NCI-H1048 (cell line): ENCODE measurements at regions not wholly inside any gene's neighbourhood (a gene's known extent, or its start where the extent isn't known, plus 50 kb on each side); places are given as distances from the start of the nearest gene placed in this dataset.
"Not testable (repeated sequence)": the region's sequence is repeated elsewhere in the genome, so short reads cannot be mapped to it uniquely, and the experiment has no call there.

Experiments used
- DNase-seq: peaks from one replicate; lab custom pipeline; 2025; lab: John Stamatoyannopoulos, UW

DNA sequence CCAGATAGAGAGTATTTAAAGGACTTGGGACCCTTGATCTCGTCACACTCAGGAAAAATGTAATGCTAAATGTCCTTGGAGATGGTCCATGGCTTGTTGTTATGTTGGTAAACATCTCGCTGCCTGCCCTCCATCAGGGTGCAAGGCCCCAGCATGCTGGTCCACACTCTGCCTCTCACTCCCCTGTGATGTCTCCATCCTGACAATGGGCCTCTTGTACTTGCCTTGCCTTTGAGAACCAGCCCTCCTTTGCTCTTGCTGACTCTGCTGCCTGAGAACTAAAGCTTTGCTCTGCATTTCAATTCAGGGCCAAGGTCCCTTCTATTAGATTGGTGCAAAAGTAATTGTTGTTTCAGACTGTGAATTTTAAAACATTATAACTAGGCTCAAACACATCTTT is 131.0 kb upstream of the LMNTD1 start:
- no peak for DNase-seq

DNA sequence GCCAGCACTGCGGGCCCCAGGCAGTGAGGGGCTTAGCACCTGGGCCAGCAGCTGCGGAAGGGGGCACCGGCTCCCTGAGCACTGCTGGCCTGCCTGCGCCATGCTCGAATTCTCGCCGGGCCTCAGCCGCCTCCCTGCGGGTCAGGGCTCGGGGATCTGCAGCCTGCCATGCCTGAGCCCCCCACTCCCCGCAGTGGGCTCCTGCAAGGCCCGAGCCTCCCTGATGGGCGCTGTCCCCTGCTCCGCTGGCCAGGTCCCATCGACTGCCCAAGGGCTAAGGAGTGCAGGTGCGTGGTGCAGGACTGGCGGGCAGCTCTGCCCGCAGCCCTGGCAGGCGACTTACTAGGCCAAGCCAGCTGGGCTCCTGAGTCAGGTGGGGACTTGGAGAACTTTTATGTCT is 133.3 kb upstream of the LMNTD1 start:
- no peak for DNase-seq

DNA sequence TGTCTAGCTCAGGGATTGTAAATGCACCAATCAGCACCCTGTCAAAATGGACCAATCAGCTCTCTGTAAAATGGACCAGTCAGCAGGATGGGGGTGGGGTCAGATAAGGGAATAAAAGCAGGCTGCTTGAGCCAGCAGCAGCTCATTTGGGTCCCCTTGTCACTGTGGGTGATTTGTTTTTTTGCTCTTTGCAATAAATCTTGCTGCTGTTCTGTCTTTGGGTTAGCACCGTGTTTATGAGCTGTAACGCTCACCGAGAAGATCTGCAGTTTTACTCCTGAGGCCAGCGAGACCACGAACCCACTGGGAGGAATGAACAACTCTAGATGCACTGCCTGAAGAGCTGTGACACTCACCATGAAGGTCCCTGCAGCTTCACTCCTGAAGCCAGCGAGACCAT is 134.1 kb upstream of the LMNTD1 start:
- no peak for DNase-seq

DNA sequence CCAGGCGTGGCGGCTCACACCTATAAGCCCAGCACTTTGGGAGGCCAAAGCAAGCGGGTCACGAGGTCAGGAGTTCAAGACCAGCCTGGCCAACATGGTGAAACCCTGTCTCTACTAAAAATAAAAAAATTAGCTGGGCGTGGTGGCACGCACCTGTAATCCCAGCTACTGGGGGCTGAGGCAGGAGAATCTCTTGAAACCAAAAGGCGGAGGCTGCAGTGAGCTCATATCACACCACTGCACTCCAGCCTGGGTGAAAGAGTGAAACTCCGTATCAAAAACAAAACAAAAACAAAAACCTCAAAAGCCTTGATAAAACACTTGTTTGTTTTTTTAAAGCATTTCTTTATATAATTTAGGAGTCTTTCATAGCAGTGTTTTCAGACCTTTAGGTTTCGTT is 135.8 kb upstream of the LMNTD1 start:
- DNase-seq, result not testable (repeated sequence)

DNA sequence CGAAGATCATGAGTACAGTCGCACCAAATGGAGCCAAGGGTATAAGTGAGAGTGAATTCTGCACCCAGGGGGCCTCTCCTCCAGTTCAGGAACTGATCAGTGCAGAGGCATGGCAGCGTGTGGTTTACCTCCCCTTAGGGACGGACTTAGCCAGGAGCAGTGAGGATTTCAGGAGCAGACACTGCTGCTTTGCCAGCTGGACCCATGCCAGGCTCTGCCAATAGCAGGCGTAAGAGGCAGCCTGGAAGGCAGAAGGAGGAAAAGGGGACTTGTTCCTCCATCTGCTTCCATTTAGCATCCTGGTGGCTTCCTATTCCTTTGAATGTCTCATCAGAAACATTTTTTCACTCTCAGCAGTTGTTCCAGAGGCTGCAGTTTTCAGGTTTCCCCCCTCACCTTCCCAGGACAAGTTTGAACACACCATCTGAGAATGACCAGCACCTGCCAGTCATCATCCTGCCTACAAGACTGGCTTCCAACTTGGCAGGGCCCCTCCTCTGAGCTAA is 137.0 kb upstream of the LMNTD1 start:
- DNase-seq, result peak; percentile 32

DNA sequence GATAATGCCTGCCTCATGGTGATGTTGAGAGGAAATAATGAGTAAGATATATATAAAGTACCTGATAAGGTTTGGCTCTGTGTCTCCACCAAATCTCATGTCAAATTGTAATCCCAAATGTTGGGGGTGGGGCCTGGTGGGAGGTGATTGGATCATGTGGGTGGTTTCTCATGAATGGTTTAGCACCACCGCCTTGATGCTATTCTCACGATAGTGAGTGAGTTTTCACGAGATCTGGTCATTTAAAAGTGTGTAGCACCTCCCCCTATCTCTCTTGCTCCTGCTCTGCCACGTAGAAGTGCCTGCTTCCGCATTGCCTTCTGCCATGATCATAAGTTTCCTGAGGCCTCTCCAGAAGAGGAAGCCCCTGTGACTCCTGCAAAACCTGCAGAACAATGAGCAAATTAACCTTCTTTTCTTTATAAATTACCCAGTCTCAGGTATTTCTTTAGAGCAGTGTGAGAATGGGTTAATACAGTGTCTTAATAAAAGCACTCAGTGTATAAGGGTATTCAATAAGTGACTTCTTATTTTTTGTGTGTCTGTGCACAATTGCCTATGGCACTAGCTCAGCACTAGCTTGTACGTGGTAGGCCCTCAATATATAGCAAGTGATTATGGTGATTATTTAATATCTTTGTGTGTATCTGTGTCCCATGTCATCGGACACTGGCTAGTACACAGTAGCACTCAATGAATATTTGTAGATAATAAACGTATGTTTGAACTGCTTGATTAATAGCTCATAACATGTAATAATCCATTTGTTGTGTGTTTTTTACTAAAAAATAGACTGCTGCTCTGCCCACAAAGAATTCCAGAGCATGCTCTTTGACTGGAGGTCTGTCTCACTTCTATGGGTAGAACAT is 138.1 kb upstream of the LMNTD1 start:
- DNase-seq, result no peak

DNA sequence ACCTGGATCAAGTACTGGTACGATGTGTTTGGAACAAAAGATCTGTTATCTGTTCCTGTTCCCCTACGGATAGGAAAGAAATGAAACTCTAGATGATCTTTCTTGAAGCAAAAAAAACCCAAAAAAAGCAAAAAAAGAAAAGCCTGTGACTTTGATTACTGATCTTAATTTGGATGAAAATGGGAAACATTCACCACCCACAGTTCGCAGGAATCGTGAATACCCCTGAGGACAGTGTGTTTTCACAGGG is 138.7 kb upstream of the LMNTD1 start:
- DNase-seq, result no peak

DNA sequence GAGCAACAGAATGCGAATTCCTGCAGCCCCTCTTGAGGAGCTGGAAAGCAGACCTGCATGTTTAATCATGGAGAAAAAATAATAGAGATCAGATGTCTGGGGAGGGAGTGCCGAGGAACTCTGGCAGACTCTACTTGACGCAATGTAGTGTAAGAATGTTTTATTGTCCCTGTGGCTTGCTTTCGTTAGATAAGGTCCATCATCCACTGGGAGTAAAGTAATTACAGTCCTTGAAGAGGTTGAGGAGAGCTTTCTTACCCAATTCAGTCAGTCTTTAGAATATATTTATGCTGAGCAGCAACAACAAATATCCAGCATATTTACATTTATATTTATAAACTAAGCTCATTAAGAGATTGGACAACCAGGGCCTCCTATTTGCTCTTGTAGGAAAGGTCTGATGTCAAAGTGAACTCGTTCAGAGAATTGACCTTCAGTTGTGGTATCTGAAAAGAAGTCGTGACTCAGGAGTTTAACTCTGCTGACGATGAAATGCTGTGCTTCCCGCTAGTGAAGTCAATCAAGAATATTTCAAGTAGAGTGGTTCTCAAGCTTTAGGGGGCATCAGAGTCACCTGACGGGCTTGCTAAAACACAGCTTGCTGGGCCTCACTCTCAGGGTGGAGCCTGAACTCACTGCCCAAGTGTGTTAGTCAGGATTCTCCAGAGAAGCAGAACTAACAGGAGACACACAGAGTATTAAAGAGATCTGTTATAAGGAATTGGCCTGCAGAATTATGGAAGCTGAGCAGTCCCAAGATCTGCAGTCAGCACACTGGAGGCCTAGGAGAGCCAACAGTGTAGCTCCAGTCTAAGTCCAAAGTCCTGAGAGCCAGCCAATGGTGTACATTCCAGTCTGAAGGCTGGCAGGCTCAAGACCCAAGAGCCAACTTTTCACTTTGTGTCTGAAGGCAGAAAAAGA is 139.3 kb upstream of the LMNTD1 start:
- no peak for DNase-seq

DNA sequence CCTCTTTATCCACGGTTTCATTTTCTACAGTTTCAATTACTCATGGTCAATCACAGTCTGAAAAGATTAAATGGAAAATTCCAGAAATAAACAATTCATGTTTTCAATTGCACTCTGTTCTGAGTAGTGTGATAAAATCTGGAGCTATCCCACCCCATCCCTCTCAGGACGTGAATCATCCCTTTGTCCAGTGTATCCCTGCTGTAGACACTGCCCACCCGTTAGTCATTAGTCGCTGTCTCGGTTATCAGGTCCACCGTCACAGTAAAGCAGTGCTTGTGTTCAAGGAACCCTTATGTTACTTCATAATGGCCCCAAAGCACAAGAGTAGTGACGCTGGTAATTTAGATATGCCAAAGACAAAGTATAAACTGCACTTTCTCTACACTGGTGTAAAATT is 141.0 kb upstream of the LMNTD1 start:
- DNase-seq, result no peak

DNA sequence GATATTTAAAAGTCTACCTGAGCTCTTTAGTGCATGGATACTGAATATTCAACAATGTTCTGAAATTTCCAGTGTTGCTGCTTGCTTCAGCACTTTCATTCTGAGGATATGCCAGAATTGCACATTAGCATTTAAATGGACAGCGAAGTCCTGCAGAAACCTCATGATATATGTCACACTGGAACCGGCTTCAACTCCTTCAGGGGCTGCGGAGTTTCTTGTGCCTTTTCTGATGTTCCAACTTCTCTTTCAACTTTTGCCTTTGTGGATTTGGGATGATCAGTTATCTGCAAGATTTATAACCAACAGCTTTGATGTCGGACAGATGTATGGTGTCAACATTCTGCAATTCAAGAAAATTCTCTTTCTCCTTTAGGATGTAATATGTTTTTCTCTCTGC is 142.5 kb upstream of the LMNTD1 start:
- DNase-seq, result no peak

DNA sequence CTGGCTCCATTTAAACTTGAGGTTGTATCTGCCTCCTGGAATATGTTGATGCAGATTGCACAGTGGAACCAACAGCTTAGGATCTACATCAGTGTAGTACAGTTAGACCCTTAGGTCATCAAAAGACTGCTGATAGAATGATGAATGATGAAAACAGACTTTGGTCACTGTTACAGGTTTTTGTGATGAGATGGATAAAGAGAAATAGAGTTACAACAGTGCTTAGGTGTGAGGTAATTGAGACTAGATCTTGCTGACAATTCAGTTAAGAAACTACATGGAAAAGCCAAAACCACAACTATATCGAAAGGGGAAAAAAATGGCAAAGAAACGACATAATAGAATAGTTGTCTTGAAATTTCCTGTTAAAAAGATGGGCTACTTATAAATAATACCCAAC is 145.7 kb upstream of the LMNTD1 start:
- DNase-seq, result no peak

DNA sequence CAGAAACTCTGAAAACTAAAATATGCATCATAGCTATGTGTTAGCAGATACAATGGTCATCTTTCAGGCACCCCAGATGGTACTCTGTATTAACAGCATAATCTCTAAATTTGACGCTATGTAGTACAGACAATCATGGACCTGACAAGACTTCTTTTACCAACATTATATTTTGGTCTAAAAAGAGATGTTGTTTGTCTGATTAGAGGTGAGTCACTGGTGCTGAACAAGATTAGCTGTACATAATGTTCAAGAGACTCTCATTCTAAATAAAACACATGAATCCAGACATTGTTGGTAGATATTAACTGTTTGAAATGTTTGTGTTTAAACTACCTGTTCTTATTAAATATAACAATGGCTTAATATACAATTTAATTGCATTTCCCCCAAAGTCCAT is 146.4 kb upstream of the LMNTD1 start:
- no peak for DNase-seq

DNA sequence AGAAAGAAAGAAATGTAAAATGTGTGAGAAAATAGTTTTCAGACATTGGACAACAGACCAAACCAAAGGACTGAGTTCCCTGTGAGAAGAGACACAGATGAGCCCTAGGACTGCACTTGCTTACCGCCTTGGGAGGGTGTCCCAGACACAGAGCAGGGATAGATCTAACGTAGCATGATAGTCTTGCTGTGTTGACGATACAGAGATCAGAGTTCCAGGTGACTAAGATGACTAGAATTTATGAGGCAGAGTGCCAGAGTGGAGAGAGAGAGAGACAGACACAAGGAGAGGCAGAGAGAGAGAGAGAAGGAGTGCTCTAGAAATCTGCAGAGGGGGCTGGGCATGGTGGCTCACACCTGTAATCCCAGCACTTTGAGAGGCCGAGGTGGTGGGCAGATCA is 148.2 kb upstream of the LMNTD1 start:
- no peak for DNase-seq

DNA sequence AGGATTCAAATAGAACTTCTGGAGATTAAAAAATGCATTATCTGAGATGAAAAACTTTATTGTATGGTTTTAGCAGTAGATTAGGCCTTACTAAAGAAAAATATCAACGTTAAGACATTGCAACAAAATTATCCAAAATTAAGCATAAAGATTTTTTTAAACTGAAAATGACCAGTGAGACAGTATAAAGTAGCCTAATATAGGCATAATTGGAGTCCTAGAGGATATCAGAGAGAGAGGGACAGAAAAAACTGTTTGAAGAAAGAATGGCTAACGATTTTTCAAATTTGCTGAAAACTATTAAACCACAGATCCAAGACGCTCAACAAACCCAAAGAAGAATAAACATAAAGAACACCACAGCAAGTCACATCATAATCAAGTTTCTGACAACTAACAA is 149.5 kb upstream of the LMNTD1 start:
- DNase-seq, result no peak

DNA sequence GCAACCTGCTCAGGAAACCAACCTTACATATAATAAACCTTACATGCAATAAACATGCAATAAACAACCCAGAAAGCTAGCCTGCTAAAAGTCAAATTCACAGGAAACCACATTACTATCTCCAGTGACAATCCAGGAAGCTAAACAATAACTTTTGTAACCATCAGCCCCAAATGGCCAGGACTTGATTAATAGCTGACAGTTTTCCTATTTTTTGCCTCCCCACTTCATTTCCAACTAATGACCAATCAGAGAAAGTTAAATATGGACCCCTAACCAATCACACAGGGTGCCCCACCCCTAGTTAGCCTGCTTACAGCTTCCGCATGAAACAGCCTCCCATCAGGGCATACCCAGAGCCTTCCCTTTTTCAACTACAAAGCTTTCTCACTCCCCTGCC is 152.2 kb upstream of the LMNTD1 start:
- DNase-seq, result no peak

DNA sequence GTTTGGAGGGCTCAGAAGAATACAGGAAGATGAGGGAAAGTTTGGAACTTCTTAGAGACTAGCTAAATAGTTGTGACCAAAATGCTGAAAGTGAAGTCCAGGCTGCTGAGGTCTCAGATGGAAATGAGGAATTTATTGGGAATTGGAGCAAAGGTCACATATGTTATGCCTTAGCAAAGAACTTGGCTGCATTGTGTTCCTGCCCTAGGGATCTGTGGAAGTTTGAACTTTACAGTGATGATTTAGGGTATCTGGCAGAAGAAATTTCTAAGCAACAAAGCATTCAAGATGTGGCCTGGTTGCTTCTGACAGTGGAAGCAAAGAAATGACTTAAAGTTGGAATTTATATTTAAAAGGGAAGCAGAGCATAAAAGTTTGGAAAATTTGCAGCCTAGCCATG is 153.6 kb upstream of the LMNTD1 start:
- DNase-seq, result not testable (repeated sequence)

DNA sequence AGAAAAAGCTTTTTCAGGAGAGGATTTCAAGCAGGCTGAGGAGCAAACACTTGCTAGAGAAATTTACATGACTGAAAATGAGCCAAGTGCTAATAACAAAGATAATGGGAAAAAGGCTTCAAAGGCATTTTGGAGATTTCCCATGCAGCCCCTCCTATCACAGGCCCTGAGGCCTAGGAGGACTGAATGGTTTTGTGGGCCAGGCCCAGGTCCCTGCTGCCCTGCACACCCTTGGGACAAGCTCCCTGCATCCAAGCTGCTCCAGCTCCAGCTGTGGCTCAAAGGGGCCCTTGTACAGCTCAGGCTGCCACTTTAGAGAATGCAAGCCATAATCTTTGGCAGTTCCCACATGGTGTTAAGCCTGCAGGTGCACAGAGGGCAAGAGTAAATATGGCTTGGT is 154.0 kb upstream of the LMNTD1 start:
- DNase-seq, result no peak

DNA sequence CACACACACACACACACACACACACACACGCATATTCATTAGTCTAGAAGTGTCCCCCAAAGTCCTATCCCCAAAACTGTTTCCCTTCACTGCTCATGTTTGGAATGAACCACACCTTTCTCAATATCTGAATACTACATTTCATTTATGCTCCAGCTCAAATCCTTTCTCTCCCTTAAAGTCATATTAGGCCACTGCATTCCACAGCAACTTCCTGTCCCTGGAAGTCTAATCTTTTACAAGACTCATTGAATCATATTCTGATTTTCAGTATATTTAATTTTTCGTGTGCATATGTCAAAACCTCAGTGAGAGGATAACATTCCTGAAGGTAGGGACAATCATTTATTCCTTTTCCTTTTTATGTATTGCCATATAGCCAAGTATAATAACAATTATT is 155.6 kb upstream of the LMNTD1 start:
- no peak for DNase-seq

DNA sequence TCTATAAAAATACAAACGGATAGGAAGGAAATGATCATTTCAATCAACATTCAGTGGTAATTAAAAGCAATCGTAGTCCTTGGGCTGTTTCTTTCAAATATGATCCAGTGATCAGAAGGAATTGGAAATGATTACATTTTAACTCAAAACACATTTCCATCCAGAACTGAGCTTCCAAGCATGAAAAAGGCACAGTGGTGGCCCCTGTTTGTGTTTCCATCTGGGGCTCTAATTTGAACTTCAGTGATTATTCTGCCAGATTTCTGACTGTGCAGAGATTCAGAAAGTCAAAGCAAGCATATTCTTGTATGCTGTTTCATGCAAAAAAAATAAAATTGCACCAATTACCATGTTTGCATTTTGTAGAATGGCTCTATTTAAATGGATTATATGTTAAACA is 157.0 kb upstream of the LMNTD1 start:
- DNase-seq, result no peak

DNA sequence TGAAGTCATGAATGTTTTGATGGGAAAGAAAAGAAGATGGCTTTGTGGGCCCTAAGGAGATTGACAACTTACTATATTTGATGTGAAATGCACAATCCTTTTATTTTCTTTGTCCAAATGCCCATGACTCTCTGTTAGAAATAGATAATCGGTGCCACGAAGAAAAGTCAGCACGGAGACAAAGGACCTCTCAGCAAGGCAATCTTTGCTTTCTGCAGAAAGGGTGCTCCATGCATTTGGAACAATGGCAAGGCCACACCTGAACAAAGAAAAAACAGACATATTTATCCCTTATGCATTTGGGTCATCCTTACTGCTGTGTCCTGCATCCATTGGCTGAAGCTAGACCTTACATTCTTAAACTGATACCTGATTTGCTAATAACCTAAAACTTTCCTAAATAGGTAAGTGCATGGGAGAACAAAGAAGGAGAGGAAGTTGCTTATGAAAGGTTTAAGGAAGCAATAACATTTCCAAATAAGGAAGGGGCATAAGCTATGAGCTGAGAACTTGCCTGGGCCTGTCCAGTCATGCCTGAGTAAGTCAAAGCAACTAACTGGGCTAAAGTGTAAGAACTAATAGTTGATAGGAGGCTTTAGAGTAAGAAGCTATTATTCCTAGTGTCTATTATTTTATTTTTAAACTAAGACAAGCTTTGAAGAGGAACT is 158.0 kb upstream of the LMNTD1 start:
- DNase-seq, result not testable (repeated sequence)

DNA sequence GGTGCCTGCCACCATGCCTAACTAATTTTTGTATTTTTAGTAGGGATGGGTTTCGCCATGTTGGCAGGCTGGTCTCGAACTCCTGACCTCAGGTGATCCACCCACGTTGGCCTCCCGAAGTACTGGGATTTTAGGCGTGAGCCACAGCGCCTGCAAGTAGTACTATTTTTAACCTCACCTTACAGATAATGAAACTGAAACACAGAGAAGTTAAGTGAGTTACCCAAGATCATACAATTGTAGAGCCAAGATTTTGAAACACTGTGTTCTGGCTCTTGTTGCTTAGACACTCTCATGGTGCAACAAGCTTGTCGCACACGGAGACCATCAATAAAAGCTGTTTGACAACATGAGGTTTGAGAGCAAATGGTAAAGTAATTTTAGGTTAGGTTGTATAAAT is 159.1 kb upstream of the LMNTD1 start:
- DNase-seq, result no peak

DNA sequence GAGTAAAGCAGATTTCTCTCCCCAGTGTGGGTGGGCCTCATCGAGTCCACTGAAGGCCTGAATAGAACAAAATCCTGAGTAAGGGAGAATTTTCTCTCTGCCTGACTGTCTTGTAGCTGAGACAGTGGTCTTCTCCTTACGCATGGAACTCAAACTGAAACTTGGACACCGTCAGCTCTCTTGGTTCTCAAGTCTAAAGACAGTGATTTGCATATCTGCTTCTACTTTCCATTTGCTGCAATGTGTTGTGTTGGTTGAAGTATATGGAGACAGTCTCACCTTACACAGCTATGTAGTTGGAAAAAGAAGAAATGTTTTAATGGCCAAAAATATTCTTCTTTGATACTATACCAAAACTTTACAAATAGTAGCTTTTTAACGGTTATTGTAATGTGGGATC is 160.2 kb upstream of the LMNTD1 start:
- DNase-seq, result no peak
